ENCODE measurements at regions not wholly inside any gene's neighbourhood (a gene's known extent, or its start where the extent isn't known, plus 50 kb on each side); places are given as distances from the start of the nearest gene placed in this dataset.
"Not testable (repeated sequence)": the region's sequence is repeated elsewhere in the genome, so short reads cannot be mapped to it uniquely, and the experiment has no call there.

DNA sequence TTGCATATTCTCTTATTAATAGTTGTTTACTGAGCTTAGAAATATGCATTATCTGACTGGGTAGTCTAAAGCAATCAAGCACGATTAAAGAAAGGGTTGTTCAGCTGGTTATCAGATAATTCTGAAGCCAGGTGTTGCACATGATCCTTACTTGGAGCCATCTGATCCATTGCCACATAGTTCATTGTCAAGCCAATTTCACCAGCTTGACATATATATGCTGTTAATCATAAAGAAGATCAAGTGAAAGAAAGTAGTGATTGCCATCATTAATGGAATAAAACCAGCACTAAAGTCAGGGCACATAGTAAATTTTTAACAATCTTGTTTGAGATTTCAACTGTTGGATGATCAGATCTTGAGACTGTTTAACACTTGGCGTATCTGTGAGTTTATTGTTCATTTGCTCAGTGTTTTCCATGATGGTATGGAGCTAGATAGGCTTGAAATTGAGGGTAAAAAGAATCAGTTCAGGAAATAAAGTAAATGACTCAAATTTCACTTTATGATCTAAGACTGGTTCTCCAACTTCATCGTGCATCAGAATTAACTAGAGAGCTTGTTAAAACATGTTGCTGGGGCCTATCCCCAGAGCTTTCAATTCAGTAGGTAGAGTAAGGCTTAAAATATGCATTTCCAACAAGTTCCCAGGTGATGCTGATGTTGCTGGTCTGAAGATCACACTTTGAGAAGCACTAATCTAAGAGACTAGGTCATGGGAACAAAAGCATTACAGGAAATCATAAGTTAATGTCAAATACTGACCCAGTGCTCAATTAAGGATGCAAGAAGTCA, 539.6 kb downstream of the SATB2 start:
- no peak for DNase-seq (ENCODE audit: low read depth in 4 of 4, low spot score in 3 of 4)

DNA sequence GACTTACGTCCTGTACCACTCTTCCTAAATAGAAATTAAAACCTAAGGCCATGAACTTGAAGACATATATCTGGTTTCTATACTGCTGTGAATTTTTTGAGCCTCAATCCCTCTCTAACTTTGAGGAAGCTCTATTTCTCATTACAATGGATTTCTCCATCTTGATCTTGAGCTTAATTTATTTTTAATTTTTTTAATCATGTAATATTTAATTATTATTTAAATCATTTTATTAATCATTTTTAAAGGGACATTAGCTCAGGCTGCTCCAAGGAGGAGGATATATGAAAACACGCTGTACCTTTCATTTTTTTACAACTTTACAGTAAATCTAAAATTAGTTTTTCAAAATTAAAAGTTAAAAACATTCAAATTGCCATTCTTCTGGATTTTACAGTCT, 540.5 kb downstream of the SATB2 start:
- DNase-seq (ENCODE audit: low read depth in 4 of 4, low spot score in 3 of 4), result no peak

DNA sequence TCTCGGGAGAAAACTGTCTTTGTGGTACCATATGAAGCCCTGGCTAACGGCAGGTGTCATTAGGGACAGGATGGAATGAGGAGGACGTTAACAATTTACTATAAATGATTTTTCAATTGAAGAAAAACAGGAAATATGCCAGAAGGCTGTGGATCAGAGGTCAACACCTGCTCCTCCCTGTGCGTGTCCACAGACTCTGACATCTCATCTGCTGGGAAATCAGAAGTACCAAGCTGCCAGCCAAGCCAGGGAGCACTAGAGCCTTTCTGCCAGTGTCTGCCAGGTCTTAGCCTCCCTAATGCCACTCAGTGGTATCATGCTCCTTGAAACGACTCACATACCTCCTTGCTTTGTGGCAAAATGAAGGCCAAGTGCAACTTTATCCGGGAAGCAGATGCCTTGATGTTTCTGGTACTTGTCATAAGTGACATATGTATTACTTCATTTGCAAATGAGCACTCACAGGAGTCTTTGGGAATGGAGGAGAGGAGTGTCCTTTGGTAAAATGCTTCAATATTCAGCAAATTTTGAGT, 541.1 kb downstream of the SATB2 start:
- no peak for DNase-seq (ENCODE audit: low read depth in 4 of 4, low spot score in 3 of 4)

DNA sequence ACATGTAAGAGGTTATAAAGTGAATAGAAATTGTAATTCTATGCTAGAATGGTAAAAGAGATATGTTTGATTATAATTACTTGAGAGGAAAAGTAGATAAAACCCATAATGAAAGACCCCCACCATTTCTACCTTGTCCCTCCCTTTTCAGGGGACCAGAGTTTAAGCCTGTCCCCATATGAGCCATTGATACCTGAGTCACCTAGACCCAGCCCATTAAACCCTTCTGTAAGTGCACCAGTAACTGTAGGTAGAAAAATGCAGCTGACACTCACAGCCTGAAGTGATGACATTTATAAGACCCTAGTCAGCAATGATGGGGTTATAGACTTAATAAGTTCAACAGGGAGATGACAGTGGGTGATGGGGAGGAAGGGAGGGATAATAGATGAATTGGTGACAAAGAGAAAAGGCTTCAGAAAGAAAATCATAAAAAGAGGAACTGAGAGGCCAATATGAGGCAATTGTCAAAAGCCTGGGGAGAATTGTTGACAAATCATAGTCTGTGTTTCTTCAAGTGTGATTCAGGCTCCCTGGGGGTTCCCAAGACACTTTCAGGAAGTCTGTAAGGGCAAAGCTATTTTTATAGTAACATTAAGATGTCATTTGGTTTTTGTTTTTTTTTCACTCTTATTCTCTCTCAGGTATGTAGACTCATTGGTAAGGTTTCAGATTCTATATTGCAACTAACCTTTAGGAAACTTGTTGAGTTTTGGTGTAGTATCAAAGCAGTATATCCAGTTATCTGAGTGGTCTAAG, 544.2 kb downstream of the SATB2 start:
- no peak for DNase-seq (ENCODE audit: low read depth in 4 of 4, low spot score in 3 of 4)

DNA sequence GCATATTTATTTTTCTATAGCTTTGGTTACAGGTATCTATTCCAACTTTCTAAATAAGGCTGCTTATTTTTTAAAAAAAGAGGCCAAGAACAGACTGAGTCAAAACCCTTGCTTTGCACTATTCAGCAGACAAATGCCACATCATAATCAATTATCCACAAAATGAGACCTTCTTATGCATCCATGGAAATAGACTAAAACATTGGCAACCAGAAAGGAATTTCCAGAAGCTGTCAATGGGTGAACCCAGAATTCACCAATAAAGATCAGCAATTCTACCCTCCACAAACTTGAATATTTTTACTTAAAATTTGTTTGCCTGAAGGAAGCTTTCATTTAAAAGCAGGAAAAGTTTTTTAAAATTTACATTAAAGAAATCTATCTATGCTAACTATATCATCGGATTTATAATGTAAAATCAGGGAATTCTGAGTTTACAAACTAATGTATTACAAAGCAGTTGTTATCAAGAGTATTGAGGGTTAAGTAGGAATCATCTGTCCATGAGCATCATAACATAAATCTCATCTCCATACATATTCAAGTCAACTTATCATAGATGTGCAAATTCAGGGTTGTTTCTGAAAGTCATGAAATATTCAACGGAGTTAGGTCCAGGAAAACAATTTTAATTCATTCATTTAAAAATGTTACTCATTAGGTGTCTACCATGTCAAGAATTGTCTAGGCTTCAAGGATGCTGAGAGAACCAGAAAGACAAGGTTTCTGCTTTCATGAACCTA, 548.0 kb downstream of the SATB2 start:
- DNase-seq (ENCODE audit: low read depth in 4 of 4, low spot score in 3 of 4), result no peak

DNA sequence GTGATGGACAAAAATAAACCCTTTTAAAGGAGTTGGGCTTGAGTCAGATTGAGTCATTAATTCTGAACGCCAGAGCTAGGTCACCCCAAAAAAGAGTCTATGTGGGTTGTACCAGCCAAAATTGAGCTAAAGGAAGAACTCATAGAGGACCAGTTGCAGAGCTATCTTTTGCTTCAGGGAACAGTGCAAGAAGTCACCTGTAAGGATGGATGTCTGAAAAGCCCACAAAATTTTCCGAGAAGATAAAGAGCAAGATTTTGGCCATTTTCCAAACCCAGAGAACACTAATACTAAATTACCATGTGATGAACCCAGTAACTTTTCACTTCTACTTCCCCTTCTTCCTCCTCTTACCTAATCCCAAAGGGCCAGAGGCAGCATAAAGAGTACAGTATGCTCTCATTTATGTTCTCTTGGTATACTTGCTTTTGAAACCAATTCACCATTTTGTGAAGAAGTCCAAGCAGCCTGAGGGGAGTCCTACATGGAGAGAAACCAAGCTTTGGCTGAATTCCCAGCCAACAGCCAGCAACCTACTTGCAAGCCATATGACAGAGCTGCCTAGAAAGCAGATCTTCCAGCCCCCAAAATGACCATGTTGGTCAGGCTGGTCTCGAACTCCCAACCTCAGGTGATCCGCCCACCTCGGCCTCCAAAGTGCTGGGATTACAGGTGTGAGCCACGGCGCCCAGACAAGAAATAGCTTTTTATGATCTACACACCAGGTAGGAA, 551.7 kb downstream of the SATB2 start:
- DNase-seq (ENCODE audit: low read depth in 4 of 4, low spot score in 3 of 4), result no peak

DNA sequence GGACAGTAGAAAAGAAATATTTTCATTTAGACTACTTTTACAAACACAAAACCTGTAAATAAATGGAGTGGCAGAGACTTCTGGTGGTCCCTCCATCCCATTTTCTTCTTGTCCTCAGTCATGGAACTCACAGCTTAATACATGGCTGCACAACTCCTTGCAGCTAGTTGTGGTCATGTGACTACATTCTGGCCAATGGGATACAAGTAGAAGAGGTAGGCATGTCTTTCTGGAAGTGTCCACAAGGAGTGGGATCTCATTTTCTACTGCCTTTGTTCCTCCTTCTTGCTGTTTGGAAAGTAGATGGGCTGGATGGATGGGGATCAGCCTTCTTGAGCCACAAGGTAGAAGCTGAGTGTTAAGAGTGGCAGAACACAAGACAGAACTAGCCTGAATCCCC, 555.8 kb downstream of the SATB2 start:
- no peak for DNase-seq (ENCODE audit: low read depth in 4 of 4, low spot score in 3 of 4)

DNA sequence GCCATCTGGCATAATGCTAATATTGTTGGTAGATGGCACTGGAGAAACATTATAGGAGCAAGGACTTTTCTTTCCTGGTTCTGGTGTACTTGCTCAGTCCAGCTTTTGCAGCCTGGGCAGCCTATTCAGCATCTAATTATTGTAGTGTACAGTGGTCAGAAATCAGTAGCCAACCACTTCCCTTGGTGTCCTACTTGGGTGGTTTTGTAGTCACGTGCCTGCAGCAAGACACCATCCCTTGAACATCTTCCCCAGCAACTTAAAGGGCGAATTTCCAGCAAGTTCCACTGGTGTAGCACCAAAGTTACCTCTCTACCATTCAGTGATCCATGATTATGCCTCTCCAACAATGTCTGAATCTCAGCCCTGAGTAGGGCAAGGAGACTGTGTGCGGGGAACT, 557.6 kb downstream of the SATB2 start:
- DNase-seq (ENCODE audit: low read depth in 4 of 4, low spot score in 3 of 4), result no peak

DNA sequence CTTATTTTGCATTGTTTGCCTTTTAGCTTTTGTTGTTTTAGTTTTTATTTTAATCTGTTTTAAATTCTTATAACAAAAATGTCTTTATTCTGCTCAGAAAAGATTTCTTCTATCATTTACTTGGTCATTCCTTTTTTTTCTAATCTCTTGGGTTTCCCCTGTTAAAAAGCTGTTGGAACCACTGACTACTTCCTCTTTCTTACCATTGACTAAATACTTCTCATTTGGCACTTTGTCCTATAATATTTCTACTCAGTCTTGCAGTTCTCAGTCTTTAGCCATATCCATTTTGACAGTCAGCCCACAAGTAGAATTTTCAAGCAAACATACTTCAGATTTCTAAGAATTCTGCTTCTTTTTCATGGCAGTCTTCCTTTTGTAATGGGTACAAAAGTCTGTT, 567.2 kb downstream of the SATB2 start:
- no peak for DNase-seq (ENCODE audit: low read depth in 4 of 4, low spot score in 3 of 4)

DNA sequence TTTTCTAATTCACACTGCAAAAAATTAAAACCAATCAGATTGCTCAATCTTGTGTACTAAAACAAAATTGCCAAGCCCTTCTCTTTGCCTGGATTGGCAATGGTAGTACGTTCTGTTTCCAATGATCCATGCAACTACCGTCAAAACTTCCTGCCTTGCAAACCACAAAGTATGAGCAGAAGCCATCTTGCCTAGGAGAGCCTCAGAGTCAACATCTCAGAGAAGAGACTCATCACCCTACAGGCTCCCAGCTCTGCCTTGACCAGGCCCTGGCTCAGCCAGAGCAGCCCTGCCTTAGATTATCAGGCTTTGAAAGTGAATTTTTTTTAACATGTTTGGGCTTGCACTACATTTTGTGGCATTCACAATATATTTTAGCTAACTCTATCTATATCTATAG, 574.1 kb downstream of the SATB2 start:
- no peak for DNase-seq (ENCODE audit: low read depth in 4 of 4, low spot score in 3 of 4)

DNA sequence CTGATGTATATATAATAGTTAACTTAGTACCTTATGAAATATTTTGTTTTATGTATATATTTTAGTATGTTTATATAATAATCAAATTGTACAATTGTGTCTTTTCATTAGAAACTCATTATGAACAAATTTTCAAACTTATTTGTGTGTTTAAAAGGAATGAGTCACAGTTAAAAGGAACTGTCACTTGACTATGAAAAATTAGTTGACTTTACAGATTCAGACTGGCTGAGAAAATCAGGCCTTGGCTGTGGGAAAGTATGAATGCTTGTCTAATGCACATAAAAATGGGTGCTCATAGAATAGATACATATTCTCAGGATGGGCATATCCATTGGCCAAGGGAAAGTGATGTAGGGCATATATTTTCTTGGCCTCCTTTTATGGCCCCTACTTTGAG, 576.8 kb downstream of the SATB2 start:
- no peak for DNase-seq (ENCODE audit: low read depth in 4 of 4, low spot score in 3 of 4)

DNA sequence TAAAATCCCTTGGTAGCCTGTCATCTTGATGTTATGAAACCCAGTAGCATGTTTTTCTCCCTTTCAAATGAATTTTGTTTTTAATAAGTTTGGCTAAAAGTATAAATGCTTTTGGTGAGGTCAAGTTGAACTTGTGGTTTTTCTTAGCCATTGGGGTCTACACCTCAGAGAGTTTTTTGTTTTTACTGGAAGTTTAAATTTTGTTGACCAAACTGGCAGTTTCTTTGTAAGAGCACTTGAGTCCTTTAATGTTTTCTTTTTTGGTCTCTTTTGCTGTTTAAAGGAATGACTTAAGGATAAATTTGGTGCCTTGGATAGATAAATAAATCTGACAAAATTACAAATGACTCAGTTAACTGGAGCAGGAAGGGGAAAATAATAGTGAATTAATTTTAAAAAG, 577.3 kb downstream of the SATB2 start:
- DNase-seq (ENCODE audit: low read depth in 4 of 4, low spot score in 3 of 4), result no peak

DNA sequence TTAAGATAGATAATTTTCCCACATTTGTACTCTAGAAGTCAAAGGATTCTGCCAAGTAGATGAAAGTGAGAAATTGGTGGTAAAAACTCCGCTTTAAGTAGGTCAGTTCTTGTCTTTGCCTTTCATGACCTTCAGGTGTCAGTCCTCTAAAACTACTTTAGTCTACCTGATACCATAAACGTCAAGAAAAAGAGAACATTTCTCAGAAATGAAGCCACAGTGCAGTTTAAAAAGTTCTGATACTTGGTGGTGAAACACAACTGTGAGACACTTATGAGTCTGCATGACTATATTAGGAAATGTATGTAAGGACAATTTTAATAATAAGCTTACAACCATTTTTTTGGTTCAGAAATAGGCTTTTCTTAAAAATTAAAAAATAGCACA, 583.3 kb downstream of the SATB2 start:
- DNase-seq (ENCODE audit: low read depth in 4 of 4, low spot score in 3 of 4), result no peak

DNA sequence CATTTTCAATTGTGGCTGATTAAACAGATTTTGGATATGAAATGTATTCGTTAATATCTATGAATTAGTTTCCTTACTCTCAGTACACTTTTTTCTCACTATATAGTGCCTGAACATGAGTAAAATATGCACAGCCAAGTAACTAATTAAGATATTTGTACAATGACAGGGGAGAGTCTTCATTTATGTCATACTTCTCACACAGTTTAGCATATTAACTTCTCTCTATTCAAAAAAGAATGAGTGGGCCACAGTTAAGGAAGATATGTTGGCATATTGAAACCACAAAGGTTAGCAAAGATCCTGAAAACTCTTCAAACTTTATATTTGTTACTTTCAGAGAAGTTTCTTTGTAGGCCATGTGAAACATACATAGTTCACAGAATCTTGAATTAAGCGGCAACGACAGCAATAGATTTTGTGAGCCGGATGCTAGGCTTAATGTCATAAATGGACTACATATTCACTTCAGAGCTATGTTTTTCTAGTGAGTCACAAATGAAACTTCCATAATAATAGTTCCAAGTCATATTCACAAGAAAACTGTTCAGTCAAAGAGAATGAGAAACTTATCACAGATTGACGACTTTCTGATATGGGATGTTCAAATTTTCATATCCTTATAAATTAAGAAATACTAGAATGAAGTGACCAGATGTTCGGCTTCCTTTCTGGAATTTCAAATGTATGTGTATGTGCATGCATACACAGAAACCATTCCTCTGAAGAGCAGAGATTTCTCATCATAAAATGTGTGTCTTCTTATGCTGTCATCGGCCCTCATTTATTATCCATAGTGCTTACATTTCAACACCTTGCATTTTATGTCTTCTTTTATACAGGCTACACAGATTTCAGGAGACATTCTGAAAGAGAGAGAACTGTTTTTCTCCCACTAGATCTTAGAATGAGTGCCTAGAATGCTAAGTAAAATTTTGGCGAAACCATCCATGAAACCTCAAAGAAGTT, 584.0 kb downstream of the SATB2 start:
- no peak for DNase-seq (ENCODE audit: low read depth in 4 of 4, low spot score in 3 of 4)

DNA sequence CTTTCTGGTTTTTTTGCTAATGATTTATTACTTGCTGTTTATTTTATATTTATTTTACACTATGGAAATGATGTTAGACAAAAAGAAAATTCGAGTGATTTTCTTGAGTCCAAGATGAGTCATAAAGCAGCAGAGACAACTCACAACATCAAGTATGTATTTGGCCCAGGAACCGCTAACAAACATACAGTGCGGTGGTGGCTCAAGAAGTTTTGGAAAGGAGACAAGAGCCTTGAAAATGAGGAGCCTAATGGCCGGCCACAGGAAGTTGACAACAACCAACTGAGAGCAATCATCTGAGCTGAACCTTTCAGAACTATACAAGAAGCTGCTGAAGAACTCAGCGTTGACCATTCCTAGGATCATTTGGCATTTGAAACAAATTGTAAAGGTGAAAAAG, 594.1 kb downstream of the SATB2 start:
- no peak for DNase-seq (ENCODE audit: low read depth in 4 of 4, low spot score in 3 of 4)

DNA sequence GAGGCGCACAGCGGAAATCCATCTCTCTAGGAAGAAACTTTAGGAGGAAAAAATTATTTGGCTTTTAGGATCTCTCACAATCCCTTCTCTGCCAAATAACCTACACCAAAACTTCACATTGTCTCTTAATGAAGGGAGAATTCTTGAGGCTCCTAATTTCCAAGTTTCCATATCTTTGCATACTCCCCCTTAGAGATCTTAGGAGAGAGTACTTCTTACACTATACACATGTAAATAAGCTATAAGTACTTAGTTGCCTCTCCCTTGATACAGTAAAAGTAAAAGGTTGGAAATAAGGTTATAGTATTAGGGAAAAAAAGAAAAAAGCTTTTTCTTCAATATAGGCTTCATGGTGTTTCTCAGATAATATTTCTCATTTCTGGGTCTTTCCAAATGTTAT, 596.7 kb downstream of the SATB2 start:
- no peak for DNase-seq (ENCODE audit: low read depth in 4 of 4, low spot score in 3 of 4)

DNA sequence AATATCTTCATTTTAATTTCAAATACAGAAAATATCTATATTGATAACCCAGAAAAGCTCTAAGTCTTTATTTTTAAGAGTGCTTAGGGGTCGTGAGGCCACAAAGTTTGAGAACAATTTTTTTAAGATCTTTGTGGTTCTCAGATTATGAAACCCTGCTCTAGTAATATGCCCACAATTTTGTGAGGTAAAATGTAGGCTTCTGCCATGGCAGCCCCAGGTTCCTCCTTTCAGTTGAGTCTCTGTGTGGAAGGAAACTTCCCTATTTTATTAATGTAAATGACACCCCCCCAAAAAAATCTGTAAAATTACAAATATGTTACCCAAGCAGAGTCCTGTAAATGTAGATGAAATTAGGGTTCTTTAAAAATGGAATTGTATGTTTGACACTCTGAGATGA, 600.5 kb downstream of the SATB2 start:
- no peak for DNase-seq (ENCODE audit: low read depth in 4 of 4, low spot score in 3 of 4)

DNA sequence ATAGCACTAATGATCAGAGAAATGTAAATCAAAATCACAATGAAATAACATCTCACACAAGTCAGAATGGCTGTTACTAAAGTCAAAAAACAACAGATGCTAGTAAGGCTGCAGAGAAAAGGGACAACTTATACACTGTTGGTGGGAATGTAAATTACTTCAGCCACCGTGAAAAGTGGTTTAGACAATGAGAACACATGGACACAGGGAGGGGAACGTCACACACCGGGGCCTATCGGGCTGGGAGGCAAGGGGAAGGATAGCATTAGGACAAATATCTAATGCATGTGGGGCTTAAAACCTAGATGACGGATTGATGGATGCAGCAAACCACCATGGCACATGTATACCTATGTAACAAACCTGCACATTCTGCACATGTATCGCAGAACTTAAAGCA, 602.0 kb downstream of the SATB2 start:
- DNase-seq (ENCODE audit: low read depth in 4 of 4, low spot score in 3 of 4), result not testable (repeated sequence)

DNA sequence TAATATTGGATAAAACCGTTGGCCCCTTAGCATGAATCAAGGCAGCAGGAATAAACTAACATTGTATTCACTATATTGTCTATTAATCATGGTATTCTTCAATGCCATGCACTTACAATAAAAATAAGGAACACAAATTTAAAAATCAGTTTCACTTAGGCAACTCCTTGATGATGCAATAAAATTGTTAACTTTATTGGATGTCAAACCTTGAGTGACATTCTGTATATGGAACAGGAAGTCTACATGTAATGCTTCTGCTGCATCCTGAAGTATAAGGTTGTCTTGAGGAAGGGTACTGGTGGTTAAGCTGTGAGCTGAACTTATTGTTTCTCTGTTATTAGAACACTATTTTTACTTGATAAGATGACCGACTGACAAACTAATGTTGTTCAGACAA, 605.5 kb downstream of the SATB2 start:
- no peak for DNase-seq (ENCODE audit: low read depth in 4 of 4, low spot score in 3 of 4)

DNA sequence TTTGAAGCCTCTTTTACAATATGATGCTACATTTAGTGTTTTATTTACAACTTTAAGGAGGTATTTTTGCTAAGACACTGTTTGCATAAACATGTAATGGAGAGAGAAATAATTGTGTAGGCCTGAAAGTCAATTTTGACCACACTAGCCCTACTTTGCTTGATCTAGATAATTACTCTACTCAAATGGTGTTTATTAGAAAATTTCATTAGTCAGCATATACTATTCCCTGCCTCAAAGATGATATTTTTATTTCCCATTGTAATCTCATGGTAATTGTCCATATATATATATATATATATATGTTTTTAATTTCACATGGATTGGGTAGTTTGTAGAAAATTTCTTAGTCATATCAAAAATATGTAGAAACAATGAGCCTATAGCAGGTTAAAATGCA, 632.2 kb downstream of the SATB2 start:
- no peak for DNase-seq (ENCODE audit: low read depth in 4 of 4, low spot score in 3 of 4)

All from right renal pelvis (tissue), 4 donors.